Breast epithelium (tissue), 4 donors: ENCODE measurements at regions not wholly inside any gene's neighbourhood (a gene's known extent, or its start where the extent isn't known, plus 50 kb on each side); places are given as distances from the start of the nearest gene placed in this dataset.

Experiments used
- DNase-seq, 2 donors: peaks; one replicate each; pipeline ENCODE4 v3.0.0-alpha.2; 2019; ENCODE audit warnings: low spot score in 2 of 2
- H3K27ac ChIP-seq, 2 donors: fragments of 200-600 bp; sonication (generic) in 1 of 2; one replicate each; pipeline ENCODE4 v1.5.1; 2016 to 2019; ENCODE audit warnings: mild to moderate bottlenecking in 1 of 2
- H3K27me3 ChIP-seq, 2 donors: fragments of 200-600 bp; sonication (generic) in 1 of 2; one replicate each; pipeline versions ENCODE4 v1.5.1 to v1.6.0; 2017 to 2019; ENCODE audit warnings: control low read depth in 1 of 2, mild to moderate bottlenecking in 1 of 2
- H3K36me3 ChIP-seq: fragments of 200-600 bp; one replicate; pipeline ENCODE4 v1.5.1; 2019
- H3K4me1 ChIP-seq, 2 donors: fragments of 200-600 bp; sonication (generic); one replicate each; pipeline ENCODE4 v1.5.1; 2016 to 2019; ENCODE audit warnings: control low read depth in 1 of 2
- H3K4me3 ChIP-seq, 3 donors: fragments of 200-600 bp; sonication (generic); 1 replicate in 2 of 3; 2 replicates in 1 of 3; pipeline ENCODE4 v1.5.1; 2016 to 2019; ENCODE audit warnings: mild to moderate bottlenecking in 3 of 3, moderate library complexity in 2 of 3
- H3K9me3 ChIP-seq, 2 donors: fragments of 200-600 bp; sonication (generic) in 1 of 2; one replicate each; pipeline ENCODE4 v1.5.1; 2016 to 2019; ENCODE audit warnings: control low read depth in 1 of 2
- CTCF ChIP-seq, 3 donors: fragments of 450-650 bp; IDR thresholded peaks; one replicate each; pipeline ENCODE4 v1.5.1; 2016 to 2017; ENCODE audit warnings: antibody characterized with exemption in 3 of 3, mild to moderate bottlenecking in 3 of 3, moderate library complexity in 3 of 3
- POLR2A ChIP-seq: fragments of 450-650 bp; IDR thresholded peaks from one replicate; pipeline ENCODE4 v1.6.1; 2016; ENCODE audit warnings: antibody characterized with exemption, mild to moderate bottlenecking, moderate library complexity
- POLR2AphosphoS5 ChIP-seq, 3 donors: sonication (generic); formaldehyde crosslinking; IDR thresholded peaks; one replicate each; pipeline ENCODE4 v1.6.1; 2017; ENCODE audit warnings: antibody characterized with exemption in 3 of 3
- intact Hi-C: fragments of 100-400 bp; cut with DNase I; formaldehyde crosslinking; loops from one replicate; pipeline ENCODE4 v1.15.1; 2023; ENCODE audit warnings: low total_unique reads

DNA sequence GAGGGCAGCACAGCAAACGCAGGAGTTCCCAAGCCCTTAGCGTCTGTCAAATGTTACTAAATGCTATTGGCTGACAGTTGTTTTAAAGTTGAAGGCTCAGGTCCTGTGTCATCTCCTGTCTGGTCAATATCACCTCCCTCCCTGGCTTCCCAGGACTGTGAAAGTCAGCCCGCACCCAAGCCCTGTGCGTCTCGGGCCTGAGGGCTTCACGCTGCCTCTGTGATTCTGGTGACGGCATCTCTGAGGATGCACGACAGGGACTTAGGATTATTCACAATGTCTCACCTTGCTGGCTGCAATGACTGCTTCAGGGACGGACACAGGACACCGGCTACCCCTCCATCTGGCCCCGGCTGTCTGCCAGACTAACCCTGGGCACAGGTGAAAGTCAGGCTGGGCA lies 415.3 kb downstream of the CTTN start:
- Histone ChIP-seq H3K4me3 (no peak overlapping the region), H3K27me3 (no peaks in the 10 kb centered on the region), H3K9me3 (no peaks in the 10 kb centered on the region), H3K36me3 (no peaks in the 10 kb centered on the region), H3K27ac (no peak overlapping the region), H3K4me1 (no peaks in the 10 kb centered on the region)
- TF ChIP-seq POLR2A = no peak
- TF ChIP-seq CTCF (IDR thresholded peaks at IDR 0.05) = no peak
- no peak for TF ChIP-seq POLR2AphosphoS5 (IDR thresholded peaks at IDR 0.05)
- no peak for DNase-seq
- intact Hi-C loops = no loop called here

GRCh38 chr11:70815485-70815832 lies 417.1 kb downstream of the CTTN start:
- no peaks in the 10 kb centered on the region for H3K27me3 ChIP-seq
- no peak for DNase-seq
- no peaks in the 10 kb centered on the region for H3K4me1 ChIP-seq
- intact Hi-C loops = no loop called here
- H3K4me3 ChIP-seq = no peak overlapping the region
- H3K9me3 ChIP-seq = no peaks in the 10 kb centered on the region
- H3K36me3 ChIP-seq = no peaks in the 10 kb centered on the region
- H3K27ac ChIP-seq = no peak overlapping the region
- TF ChIP-seq POLR2AphosphoS5 (IDR thresholded peaks at IDR 0.05) (no peak), POLR2A (no peak), CTCF (IDR thresholded peaks at IDR 0.05) (no peak)

- no peaks in the 10 kb centered on the region for H3K4me1 ChIP-seq
- no peaks in the 10 kb centered on the region for H3K9me3 ChIP-seq
- no peak overlapping the region for H3K4me3 ChIP-seq
- no peak overlapping the region for H3K27ac ChIP-seq
- no peaks in the 10 kb centered on the region for H3K27me3 ChIP-seq
- TF ChIP-seq POLR2AphosphoS5 (IDR thresholded peaks at IDR 0.05) (no peak), CTCF (IDR thresholded peaks at IDR 0.05) (no peak), POLR2A (no peak)
- DNase-seq = no peak
- H3K36me3 ChIP-seq = no peaks in the 10 kb centered on the region
- intact Hi-C loops = no loop called here
These were observed 417.9 kb downstream of the CTTN start for GRCh38 chr11:70816156-70816678.

DNA sequence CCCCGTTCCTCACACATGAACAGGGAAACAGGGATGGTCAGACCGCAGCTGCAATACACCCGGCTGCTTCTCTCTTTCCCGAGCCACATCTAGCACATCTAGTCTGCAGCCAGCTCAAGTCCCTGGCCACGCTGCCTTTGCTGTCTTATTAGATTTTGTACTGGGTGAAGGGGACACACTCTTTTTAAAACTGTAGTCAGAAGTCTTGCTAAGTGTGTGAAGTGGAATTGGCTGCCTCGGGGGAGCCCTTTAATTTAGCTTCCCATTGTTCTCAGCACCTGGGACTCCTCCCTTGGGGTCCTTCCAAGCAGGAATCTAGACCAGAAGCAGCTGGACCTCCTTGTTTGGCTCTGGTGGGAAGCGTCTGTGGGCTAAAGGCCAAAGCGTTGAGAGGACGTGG lies 420.0 kb downstream of the CTTN start:
- Histone ChIP-seq H3K4me1 (no peaks in the 10 kb centered on the region), H3K4me3 (no peak overlapping the region), H3K36me3 (no peaks in the 10 kb centered on the region), H3K27me3 (no peaks in the 10 kb centered on the region), H3K9me3 (no peaks in the 10 kb centered on the region), H3K27ac (no peak overlapping the region)
- DNase-seq = no peak
- intact Hi-C loops = no loop called here
- TF ChIP-seq CTCF (IDR thresholded peaks at IDR 0.05) (no peak), POLR2A (no peak), POLR2AphosphoS5 (IDR thresholded peaks at IDR 0.05) (no peak)

DNA sequence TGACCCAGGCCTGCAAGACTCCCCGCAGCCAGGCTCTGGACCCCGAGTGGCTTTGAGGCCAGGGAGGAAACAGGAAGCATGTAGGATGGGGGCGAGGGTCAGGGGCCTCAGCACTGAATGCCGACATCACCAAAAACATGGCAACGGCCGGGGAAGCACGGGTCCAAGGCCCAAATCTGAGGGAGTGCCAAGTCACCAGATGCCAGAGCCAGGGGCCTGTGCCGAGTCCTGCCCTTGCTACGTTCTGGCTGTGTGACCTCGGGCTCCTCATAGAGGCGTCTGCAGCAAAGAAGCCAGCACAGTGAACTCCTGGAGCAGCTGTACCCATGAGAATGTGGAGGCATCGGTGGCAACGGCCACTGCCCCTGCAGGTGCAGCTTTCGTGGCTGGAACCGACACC lies 420.7 kb downstream of the CTTN start:
- H3K9me3 ChIP-seq = no peaks in the 10 kb centered on the region
- no peak overlapping the region for H3K27ac ChIP-seq
- intact Hi-C loops = no loop called here
- TF ChIP-seq POLR2AphosphoS5 (IDR thresholded peaks at IDR 0.05) = no peak
- no peak for TF ChIP-seq CTCF (IDR thresholded peaks at IDR 0.05)
- TF ChIP-seq POLR2A = no peak
- no peak for DNase-seq
- no peaks in the 10 kb centered on the region for H3K36me3 ChIP-seq
- no peak overlapping the region for H3K4me3 ChIP-seq
- H3K27me3 ChIP-seq = no peaks in the 10 kb centered on the region
- no peaks in the 10 kb centered on the region for H3K4me1 ChIP-seq
